HG03439 (cell line): ENCODE measurements at regions not wholly inside any gene's neighbourhood (a gene's known extent, or its start where the extent isn't known, plus 50 kb on each side); places are given as distances from the start of the nearest gene placed in this dataset.

Experiments
- ATAC-seq: cut with Tn5 transposase; IDR thresholded peaks from one replicate; pipeline ENCODE4 v1.9.1; 2021; ENCODE audit warnings: mild to moderate bottlenecking, moderate library complexity; ENCODE audit not compliant: unreplicated experiment

DNA sequence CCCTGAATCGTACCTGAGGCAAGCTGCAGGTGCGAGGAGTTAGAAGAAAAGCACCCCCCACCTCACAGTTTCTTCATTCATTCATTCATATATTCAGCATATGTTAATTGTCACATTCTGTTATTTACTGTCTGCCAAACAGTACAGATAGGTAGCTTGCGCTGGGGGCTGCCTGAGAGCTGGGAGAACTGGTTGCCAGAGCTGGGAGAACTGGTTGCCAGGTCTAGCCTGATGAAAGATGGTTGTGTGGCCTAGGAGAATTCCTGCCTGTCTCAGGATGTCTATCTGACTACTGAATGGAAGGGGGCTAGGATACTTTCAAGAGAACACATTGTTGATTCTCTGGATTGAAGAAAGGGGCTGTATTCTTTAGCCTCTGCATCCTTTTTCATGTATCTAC lies 225.9 kb upstream of the POU3F1 start:
- no peak for ATAC-seq

DNA sequence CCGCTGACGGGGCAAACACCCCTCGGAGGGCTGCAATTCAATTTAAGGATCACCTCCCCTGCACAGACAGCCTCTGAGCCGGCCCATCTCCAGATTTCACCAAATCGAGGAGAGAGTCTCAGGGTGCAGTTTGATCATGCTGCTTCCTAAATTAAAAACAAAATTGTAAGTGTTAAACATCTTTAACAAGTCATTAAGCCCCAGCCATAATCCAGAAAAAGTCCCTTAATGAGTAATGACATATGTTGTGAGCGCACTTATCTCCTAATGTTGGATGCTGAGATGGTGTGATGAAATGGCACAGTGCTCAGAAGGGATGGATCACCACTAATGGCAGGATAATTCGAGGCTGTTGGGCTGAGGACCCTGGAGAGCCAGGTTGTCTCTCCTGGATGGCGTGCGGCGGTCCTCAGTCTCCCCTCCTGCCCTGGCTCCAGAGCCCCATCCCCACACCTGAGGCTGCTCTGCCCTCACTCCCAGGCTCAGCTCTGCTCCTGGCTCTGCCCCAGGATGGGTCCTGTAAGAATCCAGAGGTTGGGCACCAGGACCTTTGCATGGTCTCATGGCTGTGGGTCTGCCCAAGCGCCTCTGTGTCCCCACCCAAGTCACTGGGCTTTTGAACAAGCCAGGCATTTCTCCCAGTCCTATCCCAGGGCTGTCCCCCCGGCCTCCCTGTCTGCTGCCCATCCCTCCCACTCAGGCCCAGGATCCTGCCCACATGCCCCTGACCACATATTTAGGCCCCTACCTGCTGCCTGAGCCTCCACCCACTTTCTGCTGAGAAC lies 224.4 kb upstream of the POU3F1 start:
- ATAC-seq = no peak

DNA sequence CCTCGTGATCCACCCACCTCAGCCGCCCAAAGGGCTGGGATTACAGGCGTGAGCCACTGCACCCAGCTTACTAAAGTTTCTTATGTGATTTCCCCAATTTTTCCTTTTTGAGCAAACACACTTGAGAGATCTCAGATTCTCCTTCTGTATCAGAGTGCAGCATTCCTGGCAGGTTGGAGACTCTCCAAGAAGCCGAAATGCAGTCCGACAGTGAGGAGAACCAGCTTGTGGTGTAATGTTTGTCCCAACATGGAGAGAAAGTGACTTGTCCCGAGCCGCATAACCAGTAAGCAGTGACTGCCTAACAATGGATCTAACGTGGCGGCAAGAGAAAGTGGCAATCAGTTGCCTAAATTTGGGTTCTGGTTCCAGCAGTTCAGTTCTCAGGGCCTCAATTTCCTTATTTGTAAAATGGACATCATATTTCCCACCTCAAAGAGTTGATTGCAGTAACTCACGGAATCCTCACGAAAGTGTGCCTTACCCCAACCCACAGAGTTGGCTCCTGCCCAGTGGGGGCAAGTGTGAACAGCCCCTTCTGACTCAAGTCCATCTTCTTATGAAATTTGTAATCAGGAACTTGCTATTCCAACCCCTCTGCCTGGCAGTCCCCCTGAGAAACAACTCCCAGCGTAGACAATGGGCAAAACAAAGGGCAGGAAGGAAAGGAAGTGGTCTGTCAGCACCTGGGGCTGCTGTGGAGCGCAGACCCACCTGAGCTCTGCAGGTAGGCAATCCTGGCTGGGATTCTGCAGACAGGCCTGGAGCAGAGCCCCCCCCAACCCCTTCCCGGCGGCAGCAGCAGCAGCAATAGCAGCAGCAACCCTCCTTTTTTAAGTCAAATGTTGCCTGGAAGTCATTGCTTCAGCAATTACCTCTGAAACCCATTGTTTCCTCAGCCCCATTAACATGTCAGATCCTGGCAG lies 223.6 kb upstream of the POU3F1 start:
- no peak for ATAC-seq

DNA sequence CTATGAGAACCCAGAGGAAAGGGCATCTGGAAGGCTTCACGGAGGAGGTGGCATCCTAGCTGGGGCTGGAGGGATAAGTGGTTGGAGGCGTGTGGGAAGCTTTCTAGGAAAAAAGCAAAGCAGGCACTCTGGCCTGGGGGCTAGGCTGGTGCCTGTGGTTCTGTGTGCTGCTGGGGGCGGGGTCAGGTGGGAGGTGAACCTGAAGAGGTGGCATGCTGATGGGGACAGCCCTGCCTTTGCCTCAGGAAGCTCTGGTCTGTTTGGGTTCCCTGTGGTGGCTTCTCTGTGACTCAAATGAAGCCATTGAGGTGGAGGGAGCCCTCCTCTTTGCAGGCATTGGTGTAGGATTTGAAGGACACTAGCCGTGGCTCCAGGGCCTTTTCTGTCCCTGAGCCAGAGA lies 221.6 kb upstream of the POU3F1 start:
- no peak for ATAC-seq

DNA sequence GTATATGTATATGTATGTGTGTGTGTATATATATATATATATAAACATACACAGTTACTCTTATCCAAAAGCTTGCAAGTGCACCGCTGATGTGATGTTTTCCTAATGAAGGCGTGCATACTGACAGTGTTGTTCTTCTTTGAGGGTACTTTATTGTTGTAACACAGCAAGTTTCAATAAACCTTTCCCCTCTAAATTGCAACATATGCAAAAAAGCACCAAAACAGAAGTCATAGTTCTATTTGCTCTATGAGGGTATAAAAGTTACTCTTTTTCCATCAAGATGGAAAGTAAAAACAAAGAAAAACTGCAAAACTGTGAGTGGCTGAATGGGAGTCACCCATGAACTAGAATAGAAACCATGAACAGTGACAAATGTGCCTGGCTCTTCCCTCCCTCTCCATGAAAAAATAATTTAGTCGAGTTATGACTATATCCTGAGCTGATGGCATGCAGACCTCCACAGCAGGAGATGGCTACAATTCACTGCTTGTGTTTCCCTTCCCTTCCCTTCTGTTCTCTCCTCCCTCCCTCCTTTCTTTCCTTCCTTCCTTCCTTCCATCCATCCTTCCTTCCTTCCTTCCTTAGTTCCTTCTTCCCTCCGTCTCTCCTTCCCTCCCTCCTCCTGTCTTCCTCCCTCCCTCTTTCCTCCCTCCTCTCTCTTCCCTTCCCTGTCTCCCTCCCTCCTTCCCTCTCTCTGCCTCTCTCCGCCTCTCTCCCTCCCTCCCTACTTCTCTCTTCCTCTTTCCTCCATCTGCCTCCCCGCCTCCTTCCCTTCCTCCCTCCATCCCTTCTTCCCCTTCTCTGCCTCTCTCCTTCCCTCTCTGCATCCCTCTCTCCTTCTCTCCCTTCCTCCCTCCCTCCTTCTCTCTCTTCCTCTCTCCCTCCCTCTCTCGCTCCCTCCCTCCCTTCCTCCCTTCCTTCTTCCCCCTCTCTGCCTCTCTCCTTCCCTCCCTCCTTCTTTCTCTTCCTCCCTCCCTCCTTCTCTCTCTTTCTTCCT lies 220.7 kb upstream of the POU3F1 start:
- ATAC-seq = no peak

DNA sequence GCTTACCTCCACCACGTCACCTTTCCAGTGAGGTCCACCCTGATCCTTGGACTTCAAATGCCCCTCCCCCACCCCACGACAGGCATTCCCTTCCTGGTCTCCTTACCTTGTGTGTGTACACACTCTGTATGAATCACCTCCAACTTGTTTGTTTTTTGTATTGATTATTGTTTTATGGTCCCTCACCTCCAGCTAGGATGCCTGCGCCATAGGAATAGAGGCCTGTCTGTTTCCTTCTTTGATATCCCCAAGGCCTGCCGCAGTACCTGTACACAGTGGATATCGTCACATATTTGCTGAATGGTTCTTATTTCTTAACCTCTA lies 219.6 kb upstream of the POU3F1 start:
- no peak for ATAC-seq

DNA sequence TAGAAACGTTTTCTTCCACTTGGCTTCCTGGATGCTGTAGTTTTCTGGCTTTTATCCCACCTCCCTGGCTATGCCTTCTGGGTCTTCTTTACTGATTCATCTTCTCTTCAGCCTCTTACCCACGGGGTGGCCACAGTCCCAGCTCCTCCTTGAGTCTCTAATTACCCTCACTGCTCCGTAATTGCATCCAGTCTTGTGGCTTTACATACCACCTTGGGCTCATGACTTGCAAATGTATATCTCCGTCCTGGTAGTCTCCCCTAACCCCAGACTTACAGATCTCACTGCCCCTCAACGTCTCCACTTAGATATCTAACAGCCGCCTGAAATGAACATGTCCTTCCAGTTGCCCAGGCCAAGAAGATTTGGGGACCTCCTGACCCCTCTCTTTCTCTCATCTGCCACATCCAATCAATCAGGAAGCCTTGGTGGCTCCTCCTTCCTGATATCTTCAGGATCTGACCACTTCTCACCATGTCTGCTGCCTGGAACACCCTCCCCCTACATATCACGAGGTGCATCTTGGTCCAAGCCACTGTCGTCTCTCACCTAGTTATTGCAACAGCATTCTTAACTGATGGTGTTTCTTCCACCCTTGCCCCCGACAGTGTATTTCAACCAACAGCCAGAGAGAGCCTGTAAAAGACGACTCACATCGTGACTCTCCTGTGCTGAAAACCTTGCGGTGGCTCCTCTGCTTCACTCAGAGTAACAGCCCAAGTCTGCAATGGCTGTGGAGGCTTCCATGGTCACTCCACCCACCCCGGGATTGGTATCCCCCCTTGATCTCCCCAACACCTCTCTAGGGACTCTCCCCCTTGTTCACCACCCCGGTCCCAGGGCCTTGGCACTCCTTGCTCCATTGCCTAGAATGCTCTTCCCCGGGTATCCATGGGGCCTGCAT lies 219.0 kb upstream of the POU3F1 start:
- ATAC-seq = no peak

DNA sequence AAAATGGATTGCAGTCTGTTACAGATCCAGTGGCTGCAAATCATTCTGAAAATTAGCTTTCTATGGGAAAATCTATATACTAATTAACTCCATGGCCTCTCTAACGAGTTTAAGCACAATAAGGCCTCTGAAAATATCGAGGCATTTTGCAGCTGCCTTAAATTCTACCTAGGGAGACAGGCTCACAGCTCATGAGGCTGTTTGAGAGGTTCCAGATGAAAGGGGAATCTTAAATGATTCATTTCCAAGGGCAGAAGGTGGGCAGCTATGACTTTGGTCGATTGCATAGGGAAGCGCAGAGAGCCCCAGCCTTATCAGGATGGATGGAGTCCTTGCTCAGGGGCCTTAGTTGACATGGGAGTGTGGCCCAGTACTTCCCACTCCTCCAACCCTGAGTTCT lies 216.8 kb upstream of the POU3F1 start:
- no peak for ATAC-seq

DNA sequence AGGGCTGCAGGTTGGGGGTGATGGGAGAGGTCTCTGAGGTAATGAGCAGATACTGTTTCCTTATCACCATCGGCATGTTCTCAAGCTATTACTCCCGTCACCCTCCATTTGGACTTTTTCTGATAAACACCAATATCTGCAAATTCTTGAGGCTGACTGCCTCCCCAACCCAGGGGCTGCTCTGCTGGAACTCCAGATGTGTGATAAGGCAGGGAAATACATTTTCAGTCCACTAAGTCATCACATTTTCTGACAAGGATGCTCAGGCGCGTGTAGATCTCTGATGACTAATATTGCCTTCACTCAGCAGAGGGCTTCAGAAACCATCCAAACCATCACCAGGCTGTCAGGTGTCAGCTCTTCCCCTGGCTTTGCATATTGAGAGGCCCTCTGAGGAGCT lies 215.0 kb upstream of the POU3F1 start:
- no peak for ATAC-seq

DNA sequence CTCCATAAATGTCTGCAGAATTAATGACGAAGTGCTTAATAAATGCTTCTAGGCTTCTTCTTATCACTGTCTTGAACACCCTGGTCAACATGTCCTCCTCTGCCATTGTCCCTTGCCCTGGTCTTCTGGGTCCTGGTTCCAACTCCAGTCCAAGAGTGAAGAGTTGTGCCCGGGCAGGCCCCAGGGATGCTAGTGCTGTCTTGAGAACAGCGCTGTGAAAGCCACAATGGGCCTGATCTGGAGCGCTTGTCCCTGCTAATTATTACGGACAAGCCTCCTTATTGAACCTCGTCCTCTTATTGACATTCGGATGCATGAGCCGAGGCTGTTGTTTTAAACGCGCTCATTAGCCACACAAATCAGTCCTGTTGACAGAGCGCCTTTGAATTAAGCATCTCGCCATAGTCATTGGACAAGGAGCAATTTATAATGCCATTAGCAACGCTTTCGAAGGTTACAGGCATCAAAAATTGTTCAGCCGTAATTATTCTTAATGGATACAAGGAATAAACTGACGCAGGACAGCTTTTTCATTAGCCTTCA lies 211.6 kb upstream of the POU3F1 start:
- ATAC-seq = no peak

DNA sequence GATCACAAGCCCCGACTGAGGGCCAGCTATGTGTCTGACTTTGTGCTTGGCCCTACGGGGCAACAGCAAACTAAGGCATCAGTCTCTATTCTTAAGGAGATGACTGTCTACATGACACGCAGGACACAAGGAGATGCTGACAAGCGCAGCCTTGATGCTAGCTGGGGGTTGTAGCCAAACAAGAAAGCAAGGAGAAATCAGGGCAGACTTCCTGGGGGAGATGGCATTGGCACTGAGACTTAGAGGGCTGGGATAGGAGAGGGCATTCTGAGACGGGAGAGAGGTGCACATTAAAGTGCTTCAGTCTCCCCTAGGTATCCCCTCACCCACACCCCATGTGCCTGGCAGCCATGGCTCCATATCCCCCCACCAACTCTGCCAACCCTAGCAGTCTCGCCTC lies 210.8 kb upstream of the POU3F1 start:
- no peak for ATAC-seq

DNA sequence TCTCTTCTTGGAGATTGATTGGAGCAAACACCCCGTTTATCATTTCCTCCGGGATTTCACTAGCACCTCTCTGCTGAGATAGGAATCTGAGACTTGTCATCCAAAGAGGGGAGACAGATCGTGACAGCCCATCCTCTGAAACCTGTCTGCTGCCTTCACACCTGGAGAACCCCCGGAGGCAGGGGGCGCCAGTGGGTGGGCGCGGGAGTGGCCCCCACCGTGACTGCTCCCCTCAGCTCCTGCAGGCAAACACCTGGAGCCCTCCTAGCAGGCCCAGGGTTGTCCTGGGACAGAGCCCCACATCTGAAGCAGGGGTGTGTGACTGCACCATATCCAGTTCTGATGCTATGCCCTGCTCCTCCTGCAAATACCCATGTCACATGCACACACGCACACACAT lies 209.5 kb upstream of the POU3F1 start:
- ATAC-seq = no peak

DNA sequence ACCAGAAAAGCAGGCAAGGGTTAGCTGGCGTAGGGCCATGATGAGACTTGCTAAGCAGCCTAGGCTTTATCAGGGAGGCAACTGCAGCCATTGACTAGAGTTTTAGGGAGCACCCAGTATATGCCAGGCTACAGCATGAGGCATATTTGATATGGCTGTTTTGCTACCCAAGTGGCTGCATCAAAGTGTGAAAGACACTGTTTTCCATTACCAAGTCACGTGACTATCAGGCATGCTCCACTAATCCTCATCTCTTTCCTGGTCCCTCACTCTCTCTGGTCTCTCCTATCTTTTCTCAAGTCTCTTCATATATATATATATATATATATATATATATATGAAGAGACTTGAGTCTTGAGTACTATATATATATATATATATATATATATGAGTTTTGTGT lies 206.7 kb upstream of the POU3F1 start:
- ATAC-seq = no peak

DNA sequence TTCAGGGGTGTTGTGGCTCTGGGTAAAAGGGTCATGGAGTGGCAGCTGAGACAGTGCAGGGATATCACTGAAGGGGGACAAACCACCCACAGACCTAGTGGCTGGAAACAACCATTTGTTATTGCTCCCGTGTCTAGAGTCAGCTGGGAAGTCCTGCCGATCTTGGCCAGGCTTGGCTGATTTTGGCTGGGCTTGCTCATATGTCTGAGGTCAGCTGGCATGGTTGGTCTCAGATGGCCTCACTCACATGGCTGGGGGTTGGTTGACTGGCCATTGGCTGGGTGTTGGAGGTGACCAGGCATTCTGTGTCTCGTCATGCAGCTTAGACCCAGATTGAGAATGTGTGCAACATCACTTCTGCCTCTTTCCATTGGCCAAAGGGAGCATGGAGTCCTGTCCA lies 203.8 kb upstream of the POU3F1 start:
- ATAC-seq = no peak

DNA sequence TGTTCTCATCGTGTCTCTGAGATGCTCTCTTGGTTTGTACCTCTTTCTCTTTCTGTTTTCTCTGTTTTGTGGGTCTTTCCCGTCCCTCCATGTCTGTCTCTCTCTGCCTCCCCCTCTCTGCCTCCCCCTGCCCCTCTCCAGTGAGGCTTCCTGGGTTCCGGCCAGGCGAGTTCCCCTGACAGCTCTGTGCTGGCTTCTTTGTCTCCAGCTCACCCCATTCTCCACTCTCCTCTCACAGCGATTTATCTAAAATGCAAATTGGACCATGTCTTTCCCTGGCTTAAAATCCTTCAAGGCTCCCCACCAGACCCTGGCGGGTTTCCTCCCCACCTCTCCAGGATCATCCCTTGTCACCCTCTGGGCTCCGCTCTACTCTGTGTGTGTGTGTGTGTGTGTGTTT lies 202.4 kb upstream of the POU3F1 start:
- ATAC-seq = no peak

DNA sequence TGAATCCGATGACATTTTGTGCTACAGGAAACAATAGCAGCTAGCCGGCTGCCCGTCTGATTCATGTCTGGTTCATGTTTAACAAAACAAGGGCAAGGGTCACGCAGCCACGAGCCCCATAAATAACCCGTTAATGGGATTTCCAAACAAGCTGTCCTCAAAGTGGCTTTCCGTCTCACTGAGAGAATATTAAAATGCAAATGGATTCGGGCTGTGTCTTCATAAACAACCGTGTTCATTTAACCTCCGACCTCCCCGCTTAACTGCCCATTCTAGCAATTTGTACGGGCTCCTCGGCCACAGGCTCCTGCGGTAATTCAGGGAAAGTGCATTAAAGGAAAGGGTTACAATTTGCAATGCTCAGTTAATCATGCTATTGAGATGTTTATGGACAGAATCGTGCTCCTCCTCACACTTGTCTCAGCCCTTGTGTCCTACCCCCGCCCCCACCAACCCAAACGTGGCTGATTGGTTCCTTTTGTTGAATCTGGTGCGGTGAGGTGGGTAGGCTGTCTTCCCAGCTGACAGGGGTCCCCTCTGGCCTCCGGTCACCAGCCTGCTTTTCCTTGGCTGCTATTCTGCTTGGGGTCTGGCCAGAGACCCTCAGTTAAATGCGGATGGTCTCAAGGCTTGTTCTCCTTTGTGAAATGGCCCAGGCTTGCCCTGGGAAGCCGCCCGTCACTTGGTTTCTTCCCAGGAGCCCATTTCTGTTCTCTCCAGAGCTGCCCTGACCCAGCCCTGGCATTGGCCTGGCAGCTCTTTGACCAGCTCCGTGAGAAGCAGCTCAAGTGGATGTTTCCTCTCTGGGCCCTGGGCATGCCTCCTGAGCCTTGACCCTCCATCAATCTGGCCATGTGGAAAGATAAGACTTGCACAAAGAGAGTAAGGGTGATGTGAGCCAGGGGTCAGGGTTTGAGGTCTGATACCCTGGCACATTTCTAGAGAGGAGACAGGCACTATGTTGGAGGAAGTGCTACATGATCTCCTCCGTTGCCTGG lies 200.7 kb upstream of the POU3F1 start:
- ATAC-seq = no peak

DNA sequence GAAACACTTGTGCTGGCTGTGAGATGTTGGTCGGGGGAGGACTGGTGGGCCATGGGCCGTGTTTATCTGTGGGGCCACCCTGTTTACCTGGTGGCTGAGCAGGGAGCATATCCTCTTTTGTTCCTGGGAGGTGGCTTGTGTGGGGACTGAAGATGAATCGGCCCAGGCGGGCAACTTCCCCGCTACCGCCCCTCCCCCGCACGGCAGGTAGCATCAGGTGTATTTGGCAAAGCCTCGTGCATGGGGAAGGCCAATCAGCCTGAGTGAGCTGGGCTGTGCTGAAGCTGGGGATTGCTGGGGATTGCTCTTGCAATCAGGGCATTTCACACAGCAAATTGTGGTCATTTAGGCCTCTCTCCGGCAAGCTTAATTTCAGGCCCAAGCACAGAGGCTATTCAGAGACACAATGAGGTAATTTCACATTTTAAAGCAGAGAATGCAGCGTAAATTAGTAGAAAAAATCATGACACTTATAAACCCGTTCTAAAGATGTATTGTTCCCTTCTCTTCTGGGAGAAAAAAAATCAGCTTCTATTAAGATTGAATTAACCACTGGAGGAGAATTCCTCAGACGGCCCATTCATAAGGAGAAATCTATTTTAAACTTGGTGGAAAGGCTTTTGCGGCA lies 197.7 kb upstream of the POU3F1 start:
- no peak for ATAC-seq

DNA sequence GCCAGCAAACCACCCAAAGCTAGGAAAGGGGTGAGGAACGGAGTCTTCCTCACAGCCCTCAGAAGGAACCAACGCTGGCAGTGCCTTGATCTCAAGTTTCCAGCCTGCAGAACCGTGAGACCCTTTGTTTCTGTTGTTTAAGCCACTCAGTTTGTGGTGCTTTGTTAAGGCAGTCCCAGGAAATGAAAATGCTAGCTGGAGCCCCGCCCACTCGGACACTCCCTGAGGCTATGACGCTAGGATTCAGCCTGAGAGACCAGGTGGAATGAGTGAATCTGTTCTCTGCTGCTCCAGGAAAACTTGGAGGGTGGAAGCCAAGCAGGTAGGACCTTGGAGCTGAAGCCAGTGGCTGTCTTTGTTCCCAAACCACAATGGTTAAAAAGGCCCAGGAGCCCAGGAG lies 196.5 kb upstream of the POU3F1 start:
- ATAC-seq = no peak
